ACHN (cell line): ENCODE measurements at regions not wholly inside any gene's neighbourhood (a gene's known extent, or its start where the extent isn't known, plus 50 kb on each side); places are given as distances from the start of the nearest gene placed in this dataset.

Experiments used
- DNase-seq: peaks from one replicate; pipeline ENCODE4 v3.0.0-alpha.2; 2015
- in situ Hi-C: cut with HindIII; loops from 2 replicates; pipeline ENCODE4 v1.10.0; 2017; ENCODE audit warnings: low sequenced_read_pairs, low pct_ligation_motif_present, low pct_unique_long_range_greater_than_20kb

- no peak for DNase-seq
- in situ Hi-C loops: no loop called here
These were observed 152.0 kb downstream of the BCOR start for GRCh38 chrX:39945709-39946108.

- DNase-seq: peak; percentile 42
- in situ Hi-C loops: no loop called here
These were observed 150.9 kb downstream of the BCOR start for GRCh38 chrX:39946822-39947221.

- in situ Hi-C loops: no loop called here
- DNase-seq: no peak
These were observed 149.2 kb downstream of the BCOR start for GRCh38 chrX:39948582-39948981.

DNA sequence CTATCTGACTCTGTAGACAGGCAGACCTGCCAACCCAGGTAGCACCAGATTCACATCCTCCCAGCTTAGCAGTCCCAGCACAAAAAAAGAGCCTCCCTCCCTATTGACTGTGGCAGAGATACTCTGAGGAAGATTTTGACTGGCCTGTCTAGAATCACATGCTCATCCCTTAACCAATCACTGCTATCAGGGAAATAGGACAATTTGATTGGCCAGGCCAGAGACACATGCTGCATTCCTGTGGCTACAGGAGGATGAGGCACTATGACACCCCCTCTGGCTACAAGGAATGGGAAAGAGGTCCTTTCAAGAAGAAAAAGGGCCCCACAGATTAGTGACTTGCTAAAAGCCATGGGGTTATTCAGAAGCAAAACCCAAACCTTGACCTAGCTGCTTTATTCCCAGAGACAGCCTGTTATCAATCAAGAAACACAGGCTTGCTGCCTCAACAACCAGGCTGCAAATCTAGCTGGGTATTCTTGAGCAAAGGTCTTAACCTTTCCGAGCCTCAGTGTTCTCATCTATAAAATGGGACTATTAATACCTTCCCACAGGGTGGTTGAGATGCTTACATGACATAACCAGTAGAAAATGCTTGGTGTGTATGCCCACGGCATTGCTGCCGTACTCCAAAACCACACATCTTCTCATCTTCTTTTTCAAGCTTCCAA lies 147.6 kb downstream of the BCOR start:
- in situ Hi-C loops: no loop called here
- DNase-seq: peak; percentile 23

GRCh38 chrX:39952989-39953388 lies 144.8 kb downstream of the BCOR start:
- in situ Hi-C loops: no loop called here
- DNase-seq: no peak

- DNase-seq: peak; percentile 52
- in situ Hi-C loops: no loop called here
These were observed 143.9 kb downstream of the BCOR start for GRCh38 chrX:39953879-39954278.

GRCh38 chrX:39954851-39955250 lies 142.9 kb downstream of the BCOR start:
- in situ Hi-C loops: no loop called here
- DNase-seq: no peak

- no peak for DNase-seq
These were observed 142.1 kb downstream of the BCOR start for GRCh38 chrX:39955625-39956024.

GRCh38 chrX:39956803-39957394 lies 140.9 kb downstream of the BCOR start:
- in situ Hi-C loops: no loop called here
- no peak for DNase-seq

More at GRCh38 chrX:39955625-39956024, 142.1 kb downstream of the BCOR start:
- in situ Hi-C loops: no loop called here

GRCh38 chrX:39957816-39958566 lies 139.8 kb downstream of the BCOR start:
- no peak for DNase-seq
- in situ Hi-C loops: no loop called here

DNA sequence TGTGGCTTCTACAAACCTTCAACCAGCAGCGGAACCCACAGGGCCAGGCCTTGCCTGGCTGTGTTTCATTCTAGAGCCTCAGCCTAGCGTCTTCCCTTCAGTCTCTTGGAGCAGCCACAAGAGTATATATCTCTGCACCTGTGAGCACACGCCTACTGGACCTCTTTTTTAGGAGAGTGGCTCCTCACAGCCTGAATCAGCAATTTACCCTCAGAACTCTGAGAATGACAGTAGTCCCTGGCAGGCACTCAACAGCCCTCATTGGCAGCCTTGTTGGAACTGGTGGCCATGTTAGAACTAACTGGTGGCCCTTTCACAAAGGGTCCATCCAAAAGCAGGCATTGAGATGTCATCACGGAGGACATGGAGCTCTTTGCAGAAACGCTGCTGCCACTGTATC lies 138.9 kb downstream of the BCOR start:
- no peak for DNase-seq
- in situ Hi-C loops: no loop called here

DNA sequence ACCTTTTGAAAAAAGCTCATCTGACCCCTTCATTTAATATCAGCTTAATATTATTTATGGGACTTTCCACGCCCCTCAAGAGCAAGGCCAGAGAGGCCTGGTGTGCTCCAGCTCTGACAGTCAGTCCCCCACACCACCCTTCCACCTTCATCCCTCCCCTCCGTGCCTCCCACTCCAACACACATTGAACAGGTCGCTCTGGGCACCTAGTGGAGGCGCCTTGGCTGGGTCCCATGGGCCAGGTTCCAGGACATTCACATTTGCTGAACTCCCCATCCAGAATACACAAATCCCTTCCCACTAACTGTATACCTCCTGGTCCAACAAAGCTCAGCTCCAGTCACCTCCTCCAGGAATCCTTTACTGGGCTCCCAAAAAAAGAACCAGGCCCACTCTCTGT lies 137.5 kb downstream of the BCOR start:
- in situ Hi-C loops: no loop called here
- DNase-seq: no peak

DNA sequence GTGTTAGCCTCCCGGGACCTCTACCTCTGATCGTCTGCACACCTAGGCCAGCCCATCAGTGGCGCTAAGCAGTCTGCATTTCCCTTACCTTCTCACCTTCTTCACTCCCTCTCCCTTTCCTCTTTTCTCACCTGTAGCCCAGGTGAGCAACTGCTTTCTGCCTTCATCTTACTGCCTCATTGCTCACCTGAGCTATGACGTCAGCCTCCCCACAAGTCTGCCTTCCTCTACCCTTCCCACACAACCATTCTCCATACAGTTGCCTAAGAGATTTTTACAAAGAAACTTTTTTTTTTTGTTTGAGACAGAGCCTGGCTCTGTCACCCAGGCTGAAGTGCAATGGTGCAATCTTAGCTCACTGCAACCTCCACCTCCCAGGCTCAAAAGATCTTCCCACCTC lies 136.3 kb downstream of the BCOR start:
- in situ Hi-C loops: no loop called here
- DNase-seq: no peak

- DNase-seq: no peak
- in situ Hi-C loops: no loop called here
These were observed 132.6 kb downstream of the BCOR start for GRCh38 chrX:39965051-39965573.

DNA sequence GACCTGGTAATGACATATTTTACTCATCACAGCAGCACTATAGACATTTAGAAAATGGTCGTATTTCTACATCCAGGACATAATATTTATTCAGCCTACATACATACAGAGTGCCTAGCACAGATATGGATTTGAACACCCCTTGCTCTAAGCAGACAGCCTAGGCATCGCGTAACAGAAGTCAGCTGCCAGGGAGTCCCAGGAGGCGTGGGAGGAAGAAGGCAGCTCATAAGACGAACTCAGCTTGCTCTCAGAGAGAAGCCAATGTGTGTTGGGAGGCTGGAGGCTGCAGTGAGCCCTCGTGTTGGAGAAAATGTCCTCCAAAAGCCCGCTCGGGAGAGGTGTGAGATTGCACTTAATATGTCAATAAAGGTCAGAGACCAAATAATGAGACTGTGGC lies 131.6 kb downstream of the BCOR start:
- no peak for DNase-seq
- in situ Hi-C loops: no loop called here

GRCh38 chrX:39967348-39967747 lies 130.4 kb downstream of the BCOR start:
- in situ Hi-C loops: no loop called here
- no peak for DNase-seq

DNA sequence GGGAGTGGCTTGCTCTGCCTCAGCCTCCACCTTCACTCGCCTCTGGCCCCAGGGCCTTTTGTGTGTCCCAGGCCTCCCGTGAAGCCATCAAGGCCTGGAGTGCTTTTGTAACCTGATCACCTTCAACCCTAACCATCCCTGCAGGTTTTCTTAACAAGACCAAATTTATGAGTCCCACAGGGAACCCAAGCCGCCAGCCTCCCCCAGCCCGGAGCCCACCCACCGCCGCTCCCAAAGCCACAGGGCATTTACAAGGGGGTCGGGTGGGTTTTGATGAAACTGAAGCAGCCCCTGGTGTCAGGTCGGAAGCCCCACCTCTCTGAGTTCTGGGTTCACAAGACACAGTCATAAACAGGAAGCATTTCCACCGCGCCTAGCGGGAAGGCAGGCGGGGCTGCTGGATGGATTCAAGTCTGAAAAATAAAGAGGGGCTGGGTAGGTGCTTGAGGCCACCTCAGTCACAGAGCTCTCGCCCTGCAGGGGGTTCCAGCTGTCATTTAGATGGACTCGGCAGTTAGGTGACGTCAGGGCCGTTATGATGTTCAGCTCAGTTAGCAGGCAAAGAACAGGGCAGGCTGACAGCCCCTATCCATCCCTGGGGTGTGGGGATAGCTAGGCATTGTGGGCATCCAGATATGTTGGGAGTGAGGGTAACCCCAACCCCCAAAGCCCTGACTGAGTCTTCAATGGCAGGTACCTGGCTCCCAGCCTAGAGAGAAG lies 128.5 kb downstream of the BCOR start:
- DNase-seq: no peak
- in situ Hi-C loops: no loop called here

DNA sequence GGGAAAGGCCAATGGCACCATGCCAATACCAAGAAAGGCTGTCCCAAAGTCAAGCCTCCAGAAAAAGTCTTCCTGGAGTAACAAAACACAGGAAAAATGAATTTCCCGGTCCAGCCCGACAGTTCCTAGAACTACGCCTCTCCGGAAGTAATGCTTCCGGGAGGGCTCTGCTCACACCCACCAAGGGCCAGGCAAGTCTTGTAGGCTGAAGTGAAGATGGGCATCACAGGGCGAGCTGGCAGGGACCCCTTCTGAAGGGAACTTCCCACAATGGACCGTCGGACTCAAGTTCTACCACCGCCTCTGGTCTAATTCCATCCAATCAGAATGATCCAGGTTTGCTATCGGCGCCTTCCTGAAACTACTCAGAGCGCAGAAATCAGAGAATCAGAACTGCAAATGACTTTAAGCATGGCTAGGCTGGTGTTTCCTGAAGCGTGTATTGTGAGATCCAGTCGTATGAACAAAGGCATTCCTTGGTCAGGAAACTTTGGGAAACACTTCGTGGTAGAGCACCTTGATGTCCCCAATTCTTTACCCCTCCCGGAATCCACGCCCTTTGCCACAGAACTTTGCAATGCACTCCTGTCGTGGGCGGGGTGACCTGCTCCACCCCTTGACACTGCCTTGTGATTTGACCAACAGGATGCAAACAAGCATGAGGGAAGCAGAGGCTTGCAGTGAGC lies 127.8 kb downstream of the BCOR start:
- in situ Hi-C loops: no loop called here
- no peak for DNase-seq

- in situ Hi-C loops: no loop called here
These were observed 126.0 kb downstream of the BCOR start for GRCh38 chrX:39971760-39972159.

More at GRCh38 chrX:39971760-39972159, 126.0 kb downstream of the BCOR start:
- no peak for DNase-seq
